SK-N-MC (cell line): ENCODE measurements at regions not wholly inside any gene's neighbourhood (a gene's known extent, or its start where the extent isn't known, plus 50 kb on each side); places are given as distances from the start of the nearest gene placed in this dataset.

Experiments
- EZH2 ChIP-seq: fragments of 200-600 bp; sonication (generic); IDR thresholded peaks from one replicate; pipeline ENCODE4 v1.6.1; 2017; ENCODE audit warnings: antibody characterized with exemption
- FOXP2 ChIP-seq: optimal IDR thresholded peaks from 2 replicates; pipeline ENCODE3; 2011; ENCODE audit warnings: mild to moderate bottlenecking, moderate library complexity; ENCODE audit not compliant: insufficient read depth; ENCODE audit errors: extremely low read length, control extremely low read depth
- POLR2AphosphoS5 ChIP-seq: IDR thresholded peaks from 2 replicates; pipeline ENCODE4 v1.6.1; 2012; ENCODE audit warnings: mild to moderate bottlenecking, low read depth, low read length, borderline replicate concordance

- no peak for TF ChIP-seq EZH2
- no peak for TF ChIP-seq POLR2AphosphoS5
- TF ChIP-seq FOXP2, result no peak
These were observed 176.9 kb upstream of the GGTLC1 start for GRCh38 chr20:24165301-24166122.
